GM18861 (cell line): ENCODE measurements at regions not wholly inside any gene's neighbourhood (a gene's known extent, or its start where the extent isn't known, plus 50 kb on each side); places are given as distances from the start of the nearest gene placed in this dataset.

Experiments used
- ATAC-seq: cut with Tn5 transposase; IDR thresholded peaks from one replicate; pipeline ENCODE4 v1.9.1; 2021; ENCODE audit not compliant: unreplicated experiment

DNA sequence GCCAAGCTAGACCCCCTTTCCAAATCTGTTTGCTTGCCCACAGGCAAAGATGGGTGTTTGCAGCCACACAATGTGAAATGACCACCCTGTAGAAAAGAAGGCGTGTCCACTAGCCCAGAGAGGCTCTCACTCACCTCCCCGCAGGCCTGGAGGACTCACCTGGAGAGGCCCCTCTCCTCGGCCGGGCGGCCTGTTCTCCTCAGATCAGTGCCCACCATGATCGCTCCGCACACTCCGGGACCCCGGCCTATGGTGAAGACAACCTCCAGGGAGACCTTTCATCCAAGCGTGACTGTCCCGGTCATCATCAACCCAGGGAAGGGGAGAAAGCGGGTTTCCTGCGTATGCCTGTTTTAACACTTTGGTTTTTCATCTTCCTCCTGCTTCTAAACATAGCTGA is 328.7 kb upstream of the SALL3 start:
- ATAC-seq = no peak

DNA sequence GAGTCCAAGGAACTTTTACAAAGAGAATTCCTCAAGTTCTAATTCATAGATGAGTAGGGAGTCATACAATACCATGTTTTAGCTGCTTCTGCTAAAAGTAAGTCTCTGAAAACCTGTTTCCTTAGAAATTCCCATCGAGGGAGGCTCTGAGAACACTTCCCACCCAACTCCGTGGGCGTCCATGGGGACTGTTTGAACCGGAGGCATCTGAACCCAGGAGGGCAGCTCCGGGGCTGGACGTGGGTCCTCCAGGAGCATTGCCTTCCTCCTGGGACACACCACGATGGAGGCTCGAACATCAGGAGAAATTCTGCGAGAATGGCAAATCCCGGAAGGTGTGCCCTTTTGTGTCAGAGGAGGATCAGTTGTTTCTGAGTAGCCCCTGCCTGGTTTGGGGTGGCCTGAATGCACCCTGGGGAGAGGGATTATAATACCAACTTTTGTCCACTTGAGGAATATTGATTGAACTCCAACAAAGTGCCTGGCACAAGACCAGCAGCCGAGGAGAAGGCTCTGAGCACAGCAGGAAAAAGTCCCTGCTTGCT is 327.5 kb upstream of the SALL3 start:
- ATAC-seq = no peak

DNA sequence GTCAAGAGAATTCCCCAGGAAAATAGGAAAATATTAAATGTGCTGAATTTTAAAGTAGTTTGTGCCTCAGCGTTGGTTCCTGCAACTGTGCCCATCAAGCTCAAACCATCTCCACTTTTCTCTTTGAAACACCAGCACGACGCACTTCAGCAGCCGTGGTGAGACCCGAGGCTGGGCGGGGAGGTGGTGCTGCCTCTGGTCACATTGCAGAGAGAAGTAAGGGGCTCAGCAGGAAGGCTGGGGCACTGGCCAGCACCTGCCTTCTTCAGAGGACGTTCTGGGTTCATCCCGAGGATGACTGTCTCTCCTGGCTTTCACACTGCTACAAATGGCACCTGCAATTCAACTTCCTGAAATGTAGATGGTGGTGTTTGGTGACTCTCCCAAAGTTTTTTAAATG is 323.7 kb upstream of the SALL3 start:
- ATAC-seq = no peak

DNA sequence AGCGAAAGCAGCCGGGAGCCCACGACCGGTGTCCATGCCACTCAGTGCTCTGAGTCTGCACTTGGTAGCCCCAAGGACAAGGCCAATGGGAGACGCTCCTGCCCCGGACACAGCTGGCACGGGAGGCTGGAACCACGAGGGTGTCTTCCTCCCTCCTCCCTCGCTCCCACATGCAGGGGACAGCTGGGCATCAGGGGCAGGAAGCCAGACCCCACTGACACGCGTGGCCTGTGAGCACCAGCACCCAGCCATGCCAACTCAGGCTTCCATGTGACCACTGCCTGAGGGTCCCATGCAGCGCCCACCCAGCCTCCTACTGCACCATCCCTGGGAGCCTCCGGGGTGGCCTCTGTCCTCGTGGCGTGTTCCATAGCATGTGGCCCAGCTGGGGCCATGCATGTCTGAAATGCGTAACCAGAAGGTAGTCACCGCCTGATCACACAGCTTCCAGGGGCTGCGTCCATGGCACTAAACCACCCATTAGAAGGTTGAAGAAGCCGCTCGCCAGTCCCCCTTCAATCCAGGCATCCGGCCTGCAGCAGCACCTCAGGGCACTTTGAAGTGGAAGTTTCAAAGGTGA is 323.2 kb upstream of the SALL3 start:
- no peak for ATAC-seq

DNA sequence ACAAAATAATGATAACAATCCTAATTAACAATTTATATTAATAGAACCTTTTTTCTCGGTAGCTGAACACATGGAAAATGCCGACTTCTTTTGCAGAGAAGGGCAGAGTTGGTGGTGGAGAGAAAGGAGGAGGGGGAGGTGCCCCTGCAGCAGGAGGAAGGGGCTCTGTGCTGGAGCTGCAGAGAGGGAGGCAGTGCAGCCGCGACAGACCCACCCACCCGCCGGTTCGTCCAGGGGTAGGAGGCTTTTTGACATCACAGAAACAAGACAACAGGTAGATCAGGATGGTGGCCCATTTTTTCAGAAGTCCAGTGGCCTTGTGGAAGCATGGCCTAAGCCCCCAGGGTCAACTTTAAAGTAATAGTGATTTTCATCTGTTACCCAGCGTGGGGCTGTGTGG is 321.1 kb upstream of the SALL3 start:
- no peak for ATAC-seq

DNA sequence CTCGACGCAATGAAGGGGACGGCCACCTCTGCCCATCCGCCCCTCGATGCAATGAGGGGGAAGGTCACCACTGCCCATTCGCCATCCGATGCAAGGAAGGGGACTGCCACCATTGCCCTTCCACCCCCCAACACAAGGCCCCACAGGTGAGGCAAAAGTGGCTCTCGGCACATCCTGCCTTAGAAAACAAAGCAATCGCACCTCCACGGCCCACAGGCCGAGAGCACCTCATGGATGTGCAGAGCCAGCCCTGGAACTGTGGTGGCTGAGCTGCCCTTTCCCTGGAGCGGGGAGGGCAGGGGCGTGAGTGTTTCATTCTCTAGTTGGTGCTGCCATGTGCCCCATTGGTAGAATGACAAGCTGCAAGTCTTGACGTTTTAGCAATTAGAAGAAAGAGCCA is 320.6 kb upstream of the SALL3 start:
- no peak for ATAC-seq

DNA sequence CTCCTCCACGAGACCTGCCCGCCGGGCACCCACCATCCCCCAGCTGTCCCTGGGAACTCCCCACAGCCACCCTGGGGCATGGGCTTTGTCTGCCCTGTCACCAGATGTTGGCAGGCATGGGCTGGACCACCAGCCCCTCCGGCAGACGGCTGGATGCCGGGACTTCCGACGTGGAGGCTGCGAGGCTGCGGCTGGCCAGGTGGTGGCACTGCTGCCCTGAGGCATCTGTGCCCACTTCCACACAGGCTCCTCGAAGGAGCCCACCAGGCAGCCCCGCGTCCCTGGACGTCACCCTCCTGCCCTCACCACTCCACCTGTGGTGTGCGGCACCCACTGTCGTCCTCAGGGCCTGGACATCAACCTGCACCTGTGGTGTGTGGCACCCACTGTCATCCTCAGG is 319.9 kb upstream of the SALL3 start:
- no peak for ATAC-seq

DNA sequence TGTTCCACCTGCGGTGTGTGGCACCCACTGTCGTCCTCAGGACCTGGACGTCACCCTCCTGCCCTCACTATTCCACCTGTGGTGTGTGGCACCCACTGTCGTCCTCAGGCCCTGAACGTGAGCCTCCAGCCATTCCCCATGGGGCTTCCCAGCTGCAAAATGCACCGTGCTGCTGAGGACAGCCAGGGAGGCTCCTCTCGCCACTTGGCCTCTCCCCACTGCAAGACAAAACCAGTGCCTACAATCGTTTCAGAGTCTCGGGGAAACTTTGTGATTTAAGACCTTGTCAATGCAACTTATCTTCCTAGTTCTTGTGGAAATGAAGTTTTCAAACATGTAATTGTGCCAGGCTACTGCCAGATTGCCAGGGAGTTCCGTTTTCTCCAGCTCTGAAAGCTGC is 319.3 kb upstream of the SALL3 start:
- ATAC-seq = no peak

DNA sequence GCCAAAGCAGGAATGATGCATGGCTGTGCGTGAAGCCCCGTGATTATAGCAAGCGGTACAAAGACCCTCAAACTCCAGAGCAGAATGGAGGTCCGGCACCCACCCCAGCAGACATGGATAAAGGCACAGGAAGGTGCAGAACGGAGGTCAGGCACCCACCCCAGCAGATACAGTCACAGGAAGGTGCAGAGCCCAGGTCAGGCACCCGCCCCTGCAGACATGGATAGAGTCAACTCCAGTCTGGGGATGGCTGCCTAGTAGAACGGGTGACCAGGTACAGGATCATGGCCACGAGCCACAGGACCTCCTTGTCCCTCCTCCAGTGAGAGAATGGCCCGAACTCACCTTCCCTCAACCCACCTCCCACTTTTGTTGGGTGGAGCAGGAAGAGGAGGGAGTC is 318.3 kb upstream of the SALL3 start:
- ATAC-seq = no peak

DNA sequence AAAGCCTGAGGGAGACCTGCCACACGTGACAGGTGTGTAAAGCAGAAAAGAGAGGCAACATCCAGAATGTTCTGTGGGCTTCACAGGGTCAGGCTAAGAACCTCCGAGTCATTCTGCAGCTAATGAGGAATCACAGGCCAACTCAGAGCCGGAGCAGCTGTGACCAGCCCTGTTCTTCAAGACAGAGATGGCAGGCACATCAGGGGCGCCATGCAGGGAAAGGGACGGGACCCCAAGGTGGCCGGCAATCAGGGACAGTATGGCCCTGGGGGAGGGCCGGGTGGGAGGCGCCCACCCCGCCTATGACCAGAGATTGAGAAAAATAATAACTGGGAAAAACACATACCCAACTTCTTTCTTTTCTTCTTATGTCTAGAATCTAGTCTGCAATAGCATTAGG is 316.7 kb upstream of the SALL3 start:
- no peak for ATAC-seq

DNA sequence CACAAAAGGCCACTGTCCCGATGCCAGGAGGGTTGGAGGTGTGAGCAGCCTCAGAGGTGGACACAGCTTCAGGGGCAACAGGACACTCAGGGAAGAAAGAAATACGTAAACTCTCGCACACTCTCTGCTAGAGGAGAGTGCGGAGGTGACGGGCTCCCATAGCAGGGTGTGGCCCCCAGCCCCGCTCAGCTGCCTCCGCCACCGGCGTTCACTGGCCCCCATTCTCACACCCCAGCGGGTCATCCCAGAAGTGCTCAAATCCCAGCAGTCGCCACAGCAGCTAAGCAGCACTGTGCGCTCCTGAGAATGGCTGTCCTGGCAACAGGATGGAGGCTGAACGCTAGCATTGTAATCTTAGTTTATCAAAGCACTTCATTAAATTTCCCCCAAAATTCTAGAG is 315.6 kb upstream of the SALL3 start:
- ATAC-seq = no peak

DNA sequence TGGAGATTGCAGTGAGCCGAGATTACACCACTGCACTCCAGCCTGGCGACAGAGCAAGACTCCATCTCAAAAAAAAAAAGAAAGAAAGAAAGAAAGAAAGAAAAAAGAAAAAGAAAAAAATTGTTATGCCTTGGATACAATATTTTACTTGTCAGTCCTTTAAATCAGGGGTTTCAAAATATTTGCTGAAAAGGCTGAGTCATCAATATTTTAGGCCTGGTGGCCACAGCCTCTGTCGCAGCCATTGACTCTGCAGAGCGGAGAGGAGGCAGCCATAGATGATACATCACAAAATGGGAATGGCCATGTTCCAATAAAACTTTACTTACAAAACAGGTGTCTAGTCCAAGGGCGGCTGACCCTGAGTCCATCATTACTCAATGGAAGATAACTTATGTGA is 314.8 kb upstream of the SALL3 start:
- no peak for ATAC-seq

DNA sequence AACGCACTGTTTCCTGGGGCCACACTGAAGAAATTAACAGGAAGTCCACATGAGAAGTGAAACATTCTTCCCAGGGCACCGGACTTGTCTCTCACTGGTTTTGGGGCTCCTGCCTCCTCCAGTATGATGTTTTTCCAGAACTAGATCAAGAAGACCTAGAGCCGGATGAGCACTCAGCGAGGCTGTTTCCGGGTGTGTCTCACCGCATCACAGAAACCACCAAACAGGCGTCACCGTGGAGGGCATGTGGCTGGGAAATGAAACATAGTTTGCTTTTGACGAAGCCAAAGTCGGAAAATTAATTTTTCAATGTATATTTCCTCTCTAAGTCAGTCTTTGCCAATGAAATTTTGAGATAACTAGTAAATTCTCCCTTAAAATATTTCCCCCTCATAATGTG is 314.0 kb upstream of the SALL3 start:
- no peak for ATAC-seq

DNA sequence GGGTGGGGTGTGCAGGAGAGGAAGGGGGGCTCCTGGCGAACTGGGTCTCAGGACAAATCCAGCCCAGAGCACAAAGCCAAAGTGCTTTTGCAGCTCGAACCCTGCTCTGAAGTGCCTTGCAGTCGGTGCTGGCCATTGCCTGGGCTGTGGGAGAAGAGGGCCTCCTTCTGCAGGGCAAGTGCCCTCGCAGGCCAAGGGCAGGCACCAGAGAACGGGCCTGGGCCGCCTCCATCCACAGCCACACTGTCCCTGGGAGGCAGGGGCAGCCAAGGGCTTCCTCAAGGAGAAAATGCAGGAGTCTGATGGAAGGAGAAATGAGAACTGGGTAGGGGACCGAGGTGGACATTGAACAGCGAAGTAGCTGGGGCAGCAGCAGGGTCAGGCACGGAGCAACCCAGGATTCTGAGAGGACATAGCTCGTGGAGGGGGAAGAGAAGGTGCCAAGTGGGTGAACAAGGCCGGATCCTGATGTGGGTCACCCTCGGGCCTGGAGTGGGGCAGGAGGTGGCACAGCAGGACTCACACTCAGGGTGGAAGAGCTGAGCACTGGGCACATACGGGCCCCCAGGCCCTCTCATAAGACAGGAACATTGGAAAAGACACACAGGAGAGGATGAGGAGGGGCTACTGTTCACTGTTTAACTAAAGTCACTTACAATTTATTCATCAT is 312.8 kb upstream of the SALL3 start:
- no peak for ATAC-seq

DNA sequence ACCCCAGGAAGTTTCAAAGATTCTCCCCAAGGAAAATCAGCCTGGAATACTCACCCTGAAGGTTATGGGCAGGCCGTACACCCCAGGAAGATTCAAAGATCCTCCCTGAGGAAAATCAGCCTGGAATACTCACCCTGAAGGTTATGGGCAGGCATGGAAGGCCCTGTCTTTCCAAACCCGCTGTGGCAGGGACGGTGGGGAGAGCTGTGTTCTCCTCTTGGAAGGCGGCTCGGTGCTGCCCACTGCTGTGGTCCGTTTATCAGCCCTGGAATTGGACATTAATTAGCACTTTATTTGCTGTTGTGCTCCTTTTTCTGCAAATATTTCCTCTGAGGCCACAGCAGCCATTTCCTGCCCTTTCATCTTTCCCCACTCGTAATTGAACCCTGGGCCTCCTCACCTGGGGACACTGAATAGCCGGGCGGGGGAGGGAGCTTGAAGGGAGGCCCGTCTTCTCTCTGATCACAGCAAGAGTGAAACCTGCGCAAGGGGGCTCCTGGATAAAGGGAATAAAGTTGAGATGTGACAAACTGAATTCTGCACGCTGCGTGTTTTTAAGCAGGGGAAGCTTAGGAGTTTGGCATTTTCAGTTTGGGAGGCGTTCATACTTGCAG is 308.7 kb upstream of the SALL3 start:
- no peak for ATAC-seq

DNA sequence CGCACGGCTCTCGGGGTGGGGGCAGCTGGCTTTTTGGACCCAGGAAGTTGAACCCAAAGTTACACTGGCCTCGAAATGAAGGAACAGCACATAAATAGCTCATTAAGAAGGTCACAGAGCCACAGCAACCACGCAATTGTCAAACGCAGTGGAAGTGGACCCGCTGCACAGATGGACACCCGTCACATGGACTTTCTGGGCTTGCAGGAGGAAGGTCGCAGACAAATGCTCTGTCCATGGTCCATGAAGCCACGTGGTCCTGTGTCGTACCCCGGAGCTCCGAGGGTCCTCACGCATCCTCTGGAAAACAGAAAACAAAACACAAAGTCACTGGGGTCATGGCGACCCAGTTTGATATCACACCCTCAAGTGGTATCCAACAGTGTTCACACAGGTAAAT is 308.1 kb upstream of the SALL3 start:
- ATAC-seq = no peak

DNA sequence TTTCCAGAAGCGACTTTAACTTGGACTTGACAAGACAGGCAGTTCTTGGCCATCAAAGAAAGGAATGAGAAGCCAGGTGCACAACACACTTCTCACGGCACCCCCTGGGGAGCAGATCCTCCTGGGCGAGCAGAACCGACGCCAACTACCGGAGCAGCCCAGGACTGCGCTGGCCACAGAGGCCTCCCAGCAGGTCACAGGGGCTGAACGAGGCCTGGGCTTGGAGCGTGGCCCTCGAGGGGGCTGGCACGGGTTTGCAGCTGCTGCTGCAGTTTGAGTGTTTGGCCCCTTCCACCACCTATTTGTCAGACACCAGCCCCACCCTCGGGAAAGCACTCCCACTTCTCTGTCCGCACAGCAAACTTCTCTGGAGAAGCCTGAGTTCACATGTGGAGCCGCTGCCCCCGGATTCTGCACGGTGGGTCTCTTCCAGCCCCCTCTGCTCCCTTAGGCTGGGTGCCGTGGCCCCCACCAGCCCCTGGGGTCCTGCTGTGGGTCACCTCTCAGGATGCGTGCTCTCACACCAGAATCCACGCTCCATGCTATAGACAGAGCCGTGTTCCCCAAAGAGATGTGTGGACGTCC is 306.7 kb upstream of the SALL3 start:
- no peak for ATAC-seq

DNA sequence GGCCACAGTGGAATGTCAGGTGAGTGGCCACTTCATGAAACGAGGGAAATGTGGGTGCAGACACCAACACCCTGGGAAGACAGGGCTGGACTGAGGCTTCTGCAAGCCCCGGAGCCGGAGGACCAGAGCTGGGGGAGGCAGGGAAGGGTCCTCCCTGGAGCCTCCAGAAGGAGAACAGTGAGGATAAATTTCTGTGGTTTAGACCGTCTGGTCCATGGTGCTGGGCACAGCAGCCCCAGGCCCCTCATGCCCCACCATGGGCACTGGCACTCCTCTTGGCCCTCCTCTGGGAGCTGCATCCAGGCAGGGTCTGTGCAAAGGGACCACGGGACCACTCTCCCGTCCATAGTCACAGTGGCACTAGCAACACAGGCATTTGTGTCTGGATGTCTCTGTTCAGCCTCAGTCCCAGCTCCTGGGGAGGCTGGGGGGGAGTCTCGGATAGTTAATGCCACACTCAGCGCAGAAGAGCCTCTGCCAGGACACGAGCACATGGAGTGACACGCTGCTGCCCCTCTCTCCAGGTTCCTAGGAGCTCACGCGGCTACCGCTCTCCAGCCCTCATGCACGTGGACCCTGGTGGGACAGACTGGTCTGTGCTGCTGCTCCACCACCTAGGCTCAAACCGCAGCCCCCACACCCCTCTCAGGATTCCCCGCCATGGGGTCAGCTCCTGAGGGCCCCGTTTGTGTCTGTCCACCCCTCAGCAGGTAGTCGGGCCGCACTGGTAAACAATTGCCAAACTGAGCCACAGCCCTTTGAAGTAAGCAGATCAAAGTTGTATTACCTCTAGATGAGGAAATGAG is 305.9 kb upstream of the SALL3 start:
- no peak for ATAC-seq

DNA sequence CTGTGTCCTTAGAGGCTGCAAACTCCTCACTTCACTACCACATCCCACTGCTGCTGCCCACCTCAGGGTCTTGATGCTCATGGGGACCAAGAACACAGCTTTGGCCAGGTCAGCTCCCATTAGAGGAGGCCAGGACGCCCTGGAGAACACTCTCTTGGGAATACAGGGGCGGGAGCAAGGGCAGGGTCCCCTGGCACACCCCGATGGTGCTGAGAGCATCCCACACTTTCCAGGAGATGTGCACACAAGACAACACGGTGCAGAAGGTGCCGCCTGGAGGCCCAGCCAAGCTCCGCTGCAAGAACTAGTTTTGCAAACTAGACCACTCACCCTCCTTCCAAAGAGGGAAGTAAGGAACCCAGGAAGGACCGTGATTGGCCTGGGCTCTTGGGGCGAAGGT is 304.4 kb upstream of the SALL3 start:
- ATAC-seq = no peak

DNA sequence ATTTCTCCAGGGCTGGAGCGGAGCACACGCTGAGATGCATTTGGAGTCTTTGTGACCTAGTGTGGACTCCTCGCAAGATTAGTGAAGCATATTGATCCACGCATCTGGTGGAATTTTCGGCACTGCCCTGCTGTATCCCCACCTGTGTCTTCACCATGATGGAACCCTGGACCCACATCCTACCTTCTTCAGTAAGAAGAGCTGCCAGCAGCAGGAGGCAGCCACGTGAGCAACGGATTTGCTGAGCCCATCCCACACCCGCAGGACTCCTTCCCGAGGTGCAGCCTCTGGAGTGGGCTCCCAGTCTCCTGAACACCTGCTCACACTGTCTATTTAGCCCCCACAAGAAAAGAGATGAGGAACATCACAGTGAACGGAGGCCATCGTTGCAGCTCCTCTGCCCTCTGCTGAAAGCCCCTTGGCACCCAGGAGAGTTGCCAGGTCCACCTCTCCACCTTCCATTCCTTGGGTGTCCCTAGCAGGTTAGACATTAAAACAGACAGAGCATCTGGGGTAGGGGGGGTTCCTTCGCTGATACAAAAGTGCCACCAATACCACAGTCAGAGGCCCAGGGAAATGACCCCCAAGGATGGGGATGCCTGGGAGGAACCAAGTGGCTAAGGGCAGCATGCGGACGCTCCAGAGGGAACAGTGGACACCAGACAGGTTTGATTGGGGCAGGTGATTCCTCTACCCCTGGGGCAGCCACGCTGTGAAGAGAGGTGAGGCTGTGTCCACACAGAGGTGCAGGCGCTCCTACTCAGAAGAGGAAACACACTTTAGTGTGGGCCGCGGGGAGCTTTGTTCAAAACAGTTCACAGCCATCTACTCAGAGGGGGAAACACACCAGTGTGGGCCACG is 302.8 kb upstream of the SALL3 start:
- no peak for ATAC-seq
